Sigmoid colon (tissue), 6 donors: ENCODE measurements at regions not wholly inside any gene's neighbourhood (a gene's known extent, or its start where the extent isn't known, plus 50 kb on each side); places are given as distances from the start of the nearest gene placed in this dataset.
"Not testable (repeated sequence)": the region's sequence is repeated elsewhere in the genome, so short reads cannot be mapped to it uniquely, and the experiment has no call there.

Experiments
- DNase-seq: peaks from one replicate; pipeline ENCODE4 v3.0.0-alpha.2; 2019
- H3K27ac ChIP-seq, 4 donors: fragments of 200-600 bp; sonication (generic); one replicate each; pipeline ENCODE4 v1.5.1; 2016 to 2019; ENCODE audit warnings: mild to moderate bottlenecking in 1 of 4
- H3K27me3 ChIP-seq, 3 donors: fragments of 200-600 bp; sonication (generic); one replicate each; pipeline ENCODE4 v1.5.1; 2019; ENCODE audit warnings: mild to moderate bottlenecking in 1 of 3
- H3K36me3 ChIP-seq, 4 donors: fragments of 200-600 bp; sonication (generic); one replicate each; pipeline ENCODE4 v1.5.1; 2016 to 2019
- H3K4me1 ChIP-seq, 4 donors: fragments of 200-600 bp; sonication (generic); one replicate each; pipeline ENCODE4 v1.5.1; 2017 to 2019
- H3K4me3 ChIP-seq, 4 donors: fragments of 200-600 bp; sonication (generic); one replicate each; pipeline ENCODE4 v1.5.1; 2017 to 2019; ENCODE audit warnings: mild to moderate bottlenecking in 2 of 4, moderate library complexity in 1 of 4
- H3K9me3 ChIP-seq, 4 donors: fragments of 200-600 bp in 3 of 4; sonication (generic) in 3 of 4; one replicate each; pipeline versions ENCODE4 v1.5.1 to v1.6.1; 2013 to 2019
- EP300 ChIP-seq, 4 donors: sonication (generic); formaldehyde crosslinking; IDR thresholded peaks; one replicate each; pipeline ENCODE4 v1.6.1; 2017; ENCODE audit warnings: antibody characterized with exemption in 4 of 4
- POLR2A ChIP-seq, 2 donors: fragments of 450-650 bp; IDR thresholded peaks; one replicate each; pipeline ENCODE4 v1.6.1; 2016; ENCODE audit warnings: antibody characterized with exemption in 2 of 2, mild to moderate bottlenecking in 2 of 2, moderate library complexity in 2 of 2
- POLR2AphosphoS5 ChIP-seq, 4 donors: sonication (generic); formaldehyde crosslinking; IDR thresholded peaks; one replicate each; pipeline ENCODE4 v1.6.1; 2017; ENCODE audit warnings: antibody characterized with exemption in 4 of 4
- WGBS, 2 donors: extraction: QIAGEN DNeasy Blood & Tissue Kit; methylation state at CpG; one replicate each; pipeline ENCODE4 v1.1.7; 2013; 5-methylcytosine and 5-hydroxymethylcytosine counted together
- intact Hi-C: fragments of 100-400 bp; cut with DNase I; formaldehyde crosslinking; loops from one replicate; pipeline ENCODE4 v1.15.1; 2023
- TF ChIP-seq, protein P1 (sequence below), 4 experiments: fragments of 450-650 bp in 3 of 4; fragments of 200-600 bp in 1 of 4; IDR thresholded peaks; one replicate each; pipeline ENCODE4 v1.5.1; 2016 to 2019; ENCODE audit warnings: antibody characterized with exemption in 4 of 4, mild to moderate bottlenecking in 3 of 4, moderate library complexity in 2 of 4
- donor health status: healthy with polysubstance abuse.
- donor health status: healthy.

GRCh38 chr6:81609736-81610135, 142.7 kb downstream of the TENT5A start:
- DNase-seq: no peak
- intact Hi-C loops: no loop called here
- Histone ChIP-seq H3K27ac (no peak overlapping the region), H3K4me1 (peaks cover 0 to 13% (median 2%) of the 10 kb centered on the region in 4 donors), H3K9me3 (no peaks in the 10 kb centered on the region), H3K27me3 (no peaks in the 10 kb centered on the region), H3K36me3 (no peaks in the 10 kb centered on the region), H3K4me3 (no peak overlapping the region)
- no peak for TF ChIP-seq POLR2A (IDR thresholded peaks at IDR 0.05)
- TF ChIP-seq, protein P1, sequence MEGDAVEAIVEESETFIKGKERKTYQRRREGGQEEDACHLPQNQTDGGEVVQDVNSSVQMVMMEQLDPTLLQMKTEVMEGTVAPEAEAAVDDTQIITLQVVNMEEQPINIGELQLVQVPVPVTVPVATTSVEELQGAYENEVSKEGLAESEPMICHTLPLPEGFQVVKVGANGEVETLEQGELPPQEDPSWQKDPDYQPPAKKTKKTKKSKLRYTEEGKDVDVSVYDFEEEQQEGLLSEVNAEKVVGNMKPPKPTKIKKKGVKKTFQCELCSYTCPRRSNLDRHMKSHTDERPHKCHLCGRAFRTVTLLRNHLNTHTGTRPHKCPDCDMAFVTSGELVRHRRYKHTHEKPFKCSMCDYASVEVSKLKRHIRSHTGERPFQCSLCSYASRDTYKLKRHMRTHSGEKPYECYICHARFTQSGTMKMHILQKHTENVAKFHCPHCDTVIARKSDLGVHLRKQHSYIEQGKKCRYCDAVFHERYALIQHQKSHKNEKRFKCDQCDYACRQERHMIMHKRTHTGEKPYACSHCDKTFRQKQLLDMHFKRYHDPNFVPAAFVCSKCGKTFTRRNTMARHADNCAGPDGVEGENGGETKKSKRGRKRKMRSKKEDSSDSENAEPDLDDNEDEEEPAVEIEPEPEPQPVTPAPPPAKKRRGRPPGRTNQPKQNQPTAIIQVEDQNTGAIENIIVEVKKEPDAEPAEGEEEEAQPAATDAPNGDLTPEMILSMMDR (IDR thresholded peaks at IDR 0.05): no peak
- TF ChIP-seq POLR2AphosphoS5 (IDR thresholded peaks at IDR 0.05): no peak
- TF ChIP-seq EP300 (IDR thresholded peaks at IDR 0.05): no peak

GRCh38 chr6:81608776-81609175, 143.7 kb downstream of the TENT5A start:
- Histone ChIP-seq H3K27ac (no peak overlapping the region), H3K4me1 (peaks cover 0 to 3% (median 0%) of the 10 kb centered on the region in 4 donors), H3K36me3 (no peaks in the 10 kb centered on the region), H3K4me3 (no peak overlapping the region), H3K9me3 (no peaks in the 10 kb centered on the region), H3K27me3 (no peaks in the 10 kb centered on the region)
- TF ChIP-seq, protein P1 (IDR thresholded peaks at IDR 0.05): no peak
- TF ChIP-seq EP300 (IDR thresholded peaks at IDR 0.05) (no peak), POLR2AphosphoS5 (IDR thresholded peaks at IDR 0.05) (no peak), POLR2A (IDR thresholded peaks at IDR 0.05) (no peak)
- intact Hi-C loops: no loop called here
- 92% methylated on average over 2 of the region's 2 CpGs for WGBS, 2 donors
- DNase-seq: no peak

- Histone ChIP-seq H3K4me3 (no peak overlapping the region), H3K36me3 (no peaks in the 10 kb centered on the region), H3K27me3 (no peaks in the 10 kb centered on the region), H3K4me1 (no peaks in the 10 kb centered on the region), H3K9me3 (no peaks in the 10 kb centered on the region), H3K27ac (no peak overlapping the region)
- DNase-seq: no peak
- WGBS, 2 donors: 95% methylated on average over 2 of the region's 2 CpGs
- intact Hi-C loops: no loop called here
- TF ChIP-seq POLR2A (IDR thresholded peaks at IDR 0.05) (no peak), EP300 (IDR thresholded peaks at IDR 0.05) (no peak), POLR2AphosphoS5 (IDR thresholded peaks at IDR 0.05) (no peak)
- TF ChIP-seq, protein P1 (IDR thresholded peaks at IDR 0.05): no peak
These were observed 145.5 kb downstream of the TENT5A start for GRCh38 chr6:81606965-81607381.

GRCh38 chr6:81605526-81605925, 147.0 kb downstream of the TENT5A start:
- Histone ChIP-seq H3K9me3 (no peaks in the 10 kb centered on the region), H3K27me3 (no peaks in the 10 kb centered on the region), H3K4me3 (no peak overlapping the region), H3K4me1 (no peaks in the 10 kb centered on the region), H3K27ac (no peak overlapping the region), H3K36me3 (no peaks in the 10 kb centered on the region)
- no peak for TF ChIP-seq POLR2AphosphoS5 (IDR thresholded peaks at IDR 0.05)
- TF ChIP-seq EP300 (IDR thresholded peaks at IDR 0.05): no peak
- TF ChIP-seq, protein P1 (IDR thresholded peaks at IDR 0.05): no peak
- TF ChIP-seq POLR2A (IDR thresholded peaks at IDR 0.05): no peak
- intact Hi-C loops: no loop called here
- no peak for DNase-seq
- 77 to 96% methylated on average over 1 of the region's 1 CpG for WGBS, 2 donors

DNA sequence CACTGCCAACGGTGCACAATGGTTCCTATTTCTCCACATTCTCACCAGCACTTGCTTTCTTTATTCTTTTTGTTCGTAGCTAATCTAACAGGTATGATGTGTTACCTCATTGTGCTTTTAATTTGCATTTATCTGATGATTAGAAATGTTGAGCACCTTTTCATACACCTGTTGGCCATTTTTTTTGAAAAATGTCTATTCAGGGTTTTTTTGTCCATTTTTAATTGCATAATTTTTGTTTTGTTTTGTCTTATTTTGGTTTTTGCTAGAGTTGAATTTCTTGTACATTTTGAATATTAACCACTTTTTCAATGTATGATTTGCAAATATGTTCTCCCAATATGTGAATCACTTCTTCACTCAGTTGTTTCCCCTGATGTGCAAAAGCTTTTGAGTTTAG, 150.6 kb downstream of the TENT5A start:
- no peak for TF ChIP-seq POLR2AphosphoS5 (IDR thresholded peaks at IDR 0.05)
- TF ChIP-seq, protein P1 (IDR thresholded peaks at IDR 0.05): no peak
- no peak for TF ChIP-seq EP300 (IDR thresholded peaks at IDR 0.05)
- TF ChIP-seq POLR2A (IDR thresholded peaks at IDR 0.05): no peak
- H3K4me3 ChIP-seq: no peak overlapping the region
- no peak for DNase-seq
- WGBS, 2 donors: 89 to 90% methylated on average over 2 of the region's 2 CpGs
- H3K27ac ChIP-seq: no peak overlapping the region
- no peaks in the 10 kb centered on the region for H3K27me3 ChIP-seq
- intact Hi-C loops: no loop called here
- H3K4me1 ChIP-seq: no peaks in the 10 kb centered on the region
- no peaks in the 10 kb centered on the region for H3K36me3 ChIP-seq
- H3K9me3 ChIP-seq: no peaks in the 10 kb centered on the region

DNA sequence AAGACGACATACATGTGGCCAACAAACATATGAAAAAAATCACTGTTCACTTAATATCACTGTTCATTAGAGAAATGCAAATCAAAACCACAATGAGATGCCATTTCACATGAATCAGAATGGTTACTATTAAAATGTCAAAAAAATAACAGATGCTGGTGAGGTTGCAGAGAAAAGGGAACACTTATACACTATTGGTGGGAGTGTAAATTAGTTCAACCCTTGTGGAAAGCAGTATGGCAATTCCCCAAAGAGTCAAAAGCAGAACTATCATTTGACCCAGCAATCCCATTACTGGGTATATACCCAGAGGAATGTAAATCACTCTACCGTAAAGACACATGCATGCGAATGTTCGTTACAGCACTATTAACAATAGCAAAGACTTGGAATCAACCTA, 152.0 kb downstream of the TENT5A start:
- 87 to 94% methylated on average over 4 of the region's 4 CpGs for WGBS, 2 donors
- H3K27ac ChIP-seq, DNase-seq, H3K27me3 ChIP-seq, H3K36me3 ChIP-seq, H3K4me3 ChIP-seq, H3K9me3 ChIP-seq, intact Hi-C loops, H3K4me1 ChIP-seq: not testable (repeated sequence)
